RWPE1 (cell line): ENCODE measurements at regions not wholly inside any gene's neighbourhood (a gene's known extent, or its start where the extent isn't known, plus 50 kb on each side); places are given as distances from the start of the nearest gene placed in this dataset.

Experiments
- CTCF ChIA-PET: fragments of 350-600 bp; sonication (Branson Sonifier 250); formaldehyde crosslinking; extraction: SDS; loops from one replicate; lab custom pipeline; 2021; lab: Yijun Ruan, JAX
- POLR2A ChIA-PET: fragments of 400-600 bp; formaldehyde crosslinking; extraction: SDS; loops from one replicate; lab custom pipeline; 2020; ENCODE audit warnings: antibody characterized with exemption; ENCODE audit not compliant: low non-redundant PET; lab: Yijun Ruan, JAX
- DNase-seq: peaks from one replicate; pipeline ENCODE4 v3.0.0; 2012; ENCODE audit warnings: low spot score
- H3K27ac ChIP-seq: fragments of 450-650 bp; 2 replicates; pipeline ENCODE4 v1.5.1; 2017
- TF ChIP-seq, protein P1 (sequence below): fragments of 450-650 bp; conservative IDR thresholded peaks from 2 replicates; pipeline ENCODE4 v1.5.1; 2017; ENCODE audit warnings: low read depth, mild to moderate bottlenecking

DNA sequence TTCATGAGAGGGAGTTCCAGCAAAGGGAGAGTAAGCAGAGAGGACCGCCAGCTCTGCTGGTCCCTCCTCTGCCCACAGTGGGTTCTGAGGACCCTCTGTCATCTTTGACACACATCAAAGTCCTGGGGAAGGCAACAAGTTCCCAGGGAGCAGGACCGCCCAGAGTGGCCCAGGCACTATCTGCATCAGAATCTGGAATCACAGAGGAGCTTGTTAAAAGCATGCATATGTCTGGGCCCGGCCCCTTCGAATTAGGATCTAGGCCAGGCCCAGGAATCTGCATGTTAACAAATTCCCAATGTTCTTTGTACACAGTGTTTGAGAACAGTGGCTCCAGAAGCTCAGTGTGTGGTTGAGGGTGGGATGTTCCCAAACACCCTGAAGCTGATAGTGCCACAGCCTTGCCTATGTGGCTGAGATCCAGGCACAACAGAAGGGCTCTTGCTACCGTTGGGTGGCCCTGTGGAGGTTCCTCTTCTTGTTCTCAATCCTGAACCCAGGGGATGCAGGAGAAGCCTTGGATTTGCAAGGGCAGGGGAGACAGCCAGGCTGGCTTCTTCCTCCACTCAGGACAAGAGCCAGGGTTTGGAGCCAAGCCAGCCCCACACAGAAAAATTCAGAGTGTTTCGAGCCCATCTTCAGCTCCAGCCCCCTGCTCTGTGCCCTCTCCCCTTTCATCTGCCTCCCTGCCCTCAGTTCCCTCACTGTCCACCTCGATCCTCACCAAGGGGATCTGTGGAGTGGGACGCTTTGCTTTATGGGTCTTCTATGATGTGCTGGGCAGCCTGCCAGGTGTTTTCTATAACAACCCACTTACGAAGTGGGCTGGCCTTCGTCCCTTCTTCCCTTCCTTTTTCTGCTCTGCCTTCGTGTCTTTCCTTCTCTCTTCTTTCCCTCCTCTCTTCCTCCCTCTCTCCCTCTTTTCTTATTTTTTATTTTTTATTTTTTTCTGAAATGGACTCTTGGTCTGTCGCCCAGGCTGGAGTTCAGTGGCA is 129.0 kb upstream of the TMPRSS2 start:
- ChIA-PET CTCF (interaction anchor here (0.8 kb wide), 1 partner anchor 46 kb away, joined by 3 read pairs; no protein-coding TSS in a partner anchor), POLR2A (no interaction called here)
- H3K27ac ChIP-seq = peak overlapping the region; percentile 46
- TF ChIP-seq, protein P1, sequence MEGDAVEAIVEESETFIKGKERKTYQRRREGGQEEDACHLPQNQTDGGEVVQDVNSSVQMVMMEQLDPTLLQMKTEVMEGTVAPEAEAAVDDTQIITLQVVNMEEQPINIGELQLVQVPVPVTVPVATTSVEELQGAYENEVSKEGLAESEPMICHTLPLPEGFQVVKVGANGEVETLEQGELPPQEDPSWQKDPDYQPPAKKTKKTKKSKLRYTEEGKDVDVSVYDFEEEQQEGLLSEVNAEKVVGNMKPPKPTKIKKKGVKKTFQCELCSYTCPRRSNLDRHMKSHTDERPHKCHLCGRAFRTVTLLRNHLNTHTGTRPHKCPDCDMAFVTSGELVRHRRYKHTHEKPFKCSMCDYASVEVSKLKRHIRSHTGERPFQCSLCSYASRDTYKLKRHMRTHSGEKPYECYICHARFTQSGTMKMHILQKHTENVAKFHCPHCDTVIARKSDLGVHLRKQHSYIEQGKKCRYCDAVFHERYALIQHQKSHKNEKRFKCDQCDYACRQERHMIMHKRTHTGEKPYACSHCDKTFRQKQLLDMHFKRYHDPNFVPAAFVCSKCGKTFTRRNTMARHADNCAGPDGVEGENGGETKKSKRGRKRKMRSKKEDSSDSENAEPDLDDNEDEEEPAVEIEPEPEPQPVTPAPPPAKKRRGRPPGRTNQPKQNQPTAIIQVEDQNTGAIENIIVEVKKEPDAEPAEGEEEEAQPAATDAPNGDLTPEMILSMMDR = no peak
- DNase-seq = no peak

DNA sequence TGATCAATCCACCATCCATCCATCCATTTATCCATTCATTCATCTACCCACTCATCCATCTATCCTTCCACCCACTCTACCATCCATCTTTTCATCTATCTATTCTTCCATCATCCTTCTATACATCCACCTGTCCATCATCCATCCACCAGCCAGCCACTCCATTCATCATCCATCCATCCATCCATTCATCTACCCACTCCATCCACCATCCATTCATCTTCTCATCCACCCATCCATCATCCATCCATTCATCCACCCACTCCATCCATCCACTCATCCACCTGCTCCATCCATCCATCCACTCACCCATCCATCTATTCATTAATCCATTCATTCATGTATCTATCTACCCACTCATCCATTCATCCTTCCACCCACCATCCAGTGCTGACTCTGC is 127.9 kb upstream of the TMPRSS2 start:
- TF ChIP-seq, protein P1 = no peak
- no peak overlapping the region; the same call in 1 of the 2 replicates for H3K27ac ChIP-seq
- DNase-seq = no peak
- ChIA-PET POLR2A (no interaction called here), CTCF (no interaction called here)

DNA sequence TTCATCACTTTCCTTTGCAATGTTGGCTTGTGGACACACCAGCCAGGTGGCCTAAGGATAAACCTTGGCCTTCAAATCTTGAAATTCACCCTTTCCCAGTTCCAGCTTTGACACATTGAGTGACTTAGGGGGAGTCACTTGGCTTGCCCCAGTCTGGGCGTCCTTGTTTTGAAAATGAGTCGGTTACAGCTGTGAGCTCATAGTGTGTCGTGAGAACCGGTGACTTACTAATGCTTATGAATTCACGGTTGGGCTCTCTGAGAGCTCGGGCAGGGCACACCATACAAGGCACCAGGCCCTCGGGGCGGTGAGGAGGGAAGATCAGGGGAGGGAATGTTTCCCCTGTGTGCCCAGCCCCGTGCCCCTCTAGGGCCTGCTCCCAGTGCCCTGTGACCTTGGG is 126.9 kb upstream of the TMPRSS2 start:
- peak overlapping the region; percentile 98 for H3K27ac ChIP-seq
- TF ChIP-seq, protein P1 = no peak
- CTCF ChIA-PET = interaction anchor here (0.9 kb wide), 1 partner anchor 37 kb away, joined by 3 read pairs; no protein-coding TSS in a partner anchor
- POLR2A ChIA-PET = no interaction called here
- no peak for DNase-seq

DNA sequence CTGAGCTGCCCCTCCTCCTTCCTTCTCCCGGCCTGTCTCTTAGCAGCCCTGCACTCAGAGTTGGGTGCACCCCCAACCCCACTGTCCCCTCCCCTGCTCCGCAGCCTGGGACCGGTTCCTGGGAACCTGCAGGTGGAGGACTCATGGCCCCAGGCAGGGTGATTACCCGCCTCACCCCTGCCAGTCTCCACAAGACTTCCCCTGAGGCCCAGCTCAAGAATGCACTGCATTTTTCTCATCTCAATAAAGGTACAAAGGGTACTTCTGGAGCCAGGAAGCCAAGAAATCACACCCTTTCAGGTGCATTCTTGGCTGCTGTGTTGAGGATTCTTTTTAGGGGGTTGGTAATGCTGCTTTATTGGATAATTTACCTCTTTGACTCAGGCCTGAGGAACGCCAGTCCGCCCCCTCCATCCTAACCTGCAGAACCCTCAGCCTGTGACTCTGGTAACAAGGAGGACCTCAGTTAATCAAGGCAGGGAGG is 126.3 kb upstream of the TMPRSS2 start:
- POLR2A ChIA-PET = no interaction called here
- peak; percentile 87 for DNase-seq
- TF ChIP-seq, protein P1 = no peak
- CTCF ChIA-PET = interaction anchor here (0.9 kb wide), 1 partner anchor 37 kb away, joined by 3 read pairs; no protein-coding TSS in a partner anchor
- peak overlapping the region; percentile 98 for H3K27ac ChIP-seq

DNA sequence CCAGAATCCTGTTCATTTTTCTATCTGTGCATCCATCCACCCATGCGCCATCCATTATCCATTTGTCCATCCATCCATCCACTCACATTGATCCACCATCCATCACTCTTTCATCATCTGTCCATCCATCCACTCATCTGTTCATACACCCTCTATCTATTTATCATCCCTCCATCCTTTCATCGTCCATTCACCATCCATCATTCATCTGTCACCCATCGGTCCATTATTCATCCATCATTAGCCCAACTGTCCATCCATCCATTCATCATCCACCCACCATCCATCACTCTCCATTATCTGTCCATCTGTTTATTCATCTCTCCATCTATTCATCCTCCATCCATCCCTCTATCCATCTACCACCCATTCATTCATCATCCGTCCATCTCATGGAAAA is 125.7 kb upstream of the TMPRSS2 start:
- TF ChIP-seq, protein P1 = no peak
- H3K27ac ChIP-seq = peak overlapping the region; percentile 98
- ChIA-PET CTCF (interaction anchor here (0.6 kb wide), 1 partner anchor 349 kb away, joined by 4 read pairs; no protein-coding TSS in a partner anchor), POLR2A (no interaction called here)
- no peak for DNase-seq

DNA sequence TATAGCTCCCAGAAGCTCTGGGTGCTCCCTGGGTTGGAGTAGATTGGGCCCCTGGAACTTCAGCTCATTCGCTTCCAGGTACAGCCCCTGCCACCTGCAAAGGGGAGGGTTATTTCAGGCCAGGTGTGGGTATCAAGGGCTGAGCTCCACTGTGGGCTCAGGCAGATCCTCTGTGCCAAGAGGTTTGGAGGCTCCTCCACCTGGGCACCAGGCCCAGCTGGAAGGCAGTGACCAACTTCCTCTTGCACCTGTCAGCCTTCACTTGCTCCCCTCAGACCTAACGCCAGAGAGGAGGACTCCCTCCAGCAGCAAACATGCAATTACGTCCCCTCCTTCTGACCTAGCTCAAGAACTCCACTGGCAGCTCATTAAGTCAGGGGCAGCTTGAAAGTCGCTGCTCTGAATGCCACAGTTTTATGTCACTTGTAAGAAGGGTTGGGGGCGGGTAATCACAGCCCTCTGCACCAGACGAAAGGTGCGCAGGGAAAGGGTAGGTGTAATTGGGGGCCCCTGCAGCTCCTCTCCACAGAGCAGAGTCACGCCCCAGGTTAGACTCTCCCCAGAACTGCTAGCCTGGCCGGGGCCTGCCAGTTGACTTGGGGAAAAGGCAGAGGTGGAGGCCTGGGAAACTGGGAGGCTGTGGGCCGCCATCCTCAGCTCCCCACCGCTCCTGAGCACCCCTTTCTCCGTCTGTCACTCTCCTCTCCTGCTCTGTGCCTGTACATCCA is 125.0 kb upstream of the TMPRSS2 start:
- H3K27ac ChIP-seq = peak overlapping the region; percentile 98
- no peak for DNase-seq
- TF ChIP-seq, protein P1 = no peak
- ChIA-PET POLR2A (interaction anchor here (0.9 kb wide), 1 partner anchor 20 kb away, joined by 3 read pairs; no protein-coding TSS in a partner anchor), CTCF (interaction anchor here (0.6 to 1.2 kb wide), 3 partner anchors 136 to 349 kb away, joined by 3 to 4 read pairs (median 4); no protein-coding TSS in a partner anchor)
